HepG2 (cell line): ENCODE measurements at regions not wholly inside any gene's neighbourhood (a gene's known extent, or its start where the extent isn't known, plus 50 kb on each side); places are given as distances from the start of the nearest gene placed in this dataset.

ENCODE experiments used
- BRCA1 ChIP-seq: sonication (generic); formaldehyde crosslinking; IDR thresholded peaks from 2 replicates; pipeline ENCODE4 v1.4.0; 2020; ENCODE audit warnings: missing genetic modification reagents
- ETV6 ChIP-seq: sonication (generic); formaldehyde crosslinking; conservative IDR thresholded peaks from 2 replicates; pipeline ENCODE4 v1.4.0; 2020; ENCODE audit warnings: missing genetic modification reagents
- MZF1 ChIP-seq: sonication (generic); formaldehyde crosslinking; IDR thresholded peaks from 2 replicates; pipeline ENCODE4 v1.8.1; 2023; ENCODE audit warnings: mild to moderate bottlenecking, missing genetic modification reagents, borderline replicate concordance
- POLR2A ChIP-seq, 2 experiments: IDR thresholded peaks; 2 replicates each; pipeline ENCODE4 v1.6.1; 2011; ENCODE audit warnings: low read depth in 2 of 2, low read length in 2 of 2, mild to moderate bottlenecking in 1 of 2, moderate library complexity in 1 of 2; ENCODE audit not compliant: insufficient read depth in 1 of 2
- REXO4 ChIP-seq: sonication (generic); formaldehyde crosslinking; IDR thresholded peaks from 2 replicates; pipeline ENCODE4 v1.8.0; 2022; ENCODE audit warnings: missing genetic modification reagents, mild to moderate bottlenecking, borderline replicate concordance
- SUZ12 ChIP-seq: fragments of 150-350 bp; IDR thresholded peaks from 2 replicates; pipeline ENCODE4 v1.6.1; 2014; ENCODE audit warnings: low read depth, low read length
- TFDP1 ChIP-seq: IDR thresholded peaks from 2 replicates; pipeline ENCODE4 v1.6.1; 2016; ENCODE audit warnings: missing compliant biosample characterization, missing genetic modification reagents, borderline replicate concordance
- TF ChIP-seq, protein P1 (sequence below): IDR thresholded peaks from 2 replicates; pipeline ENCODE4 v1.6.1; 2016; ENCODE audit warnings: low read depth, control low read depth

DNA sequence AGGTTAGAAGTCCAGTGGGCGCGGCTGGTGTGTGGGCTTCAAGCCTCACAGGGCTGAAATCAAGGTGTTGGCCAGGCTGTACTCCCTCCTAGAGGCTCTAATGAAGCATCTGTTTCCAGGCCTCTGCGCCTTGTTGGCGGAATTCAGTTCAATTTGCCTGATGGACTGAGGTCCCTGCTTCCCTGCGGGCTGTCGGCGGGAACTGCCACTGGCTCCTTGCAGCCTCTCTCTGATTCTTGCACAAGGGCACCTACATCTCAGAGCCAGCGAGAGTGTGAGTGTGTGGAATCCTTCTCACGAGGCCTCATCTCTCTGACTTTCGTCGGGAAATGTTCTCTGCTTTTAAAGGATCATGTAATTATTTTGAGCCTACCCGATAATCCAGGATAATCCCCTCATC is 128.6 kb downstream of the DLEU7 start:
- TF ChIP-seq SUZ12 (no peak), BRCA1 (CRISPR knock-in tag) (no peak), MZF1 (no peak), REXO4 (CRISPR knock-in tag) (no peak), POLR2A (IDR thresholded peaks at IDR 0.05; ENCODE audit: insufficient read depth in 1 of 2, low read depth in 2 of 2, low read length in 2 of 2) (no peak), TFDP1 (no peak), ETV6 (CRISPR knock-in tag) (no peak)
- TF ChIP-seq, protein P1, sequence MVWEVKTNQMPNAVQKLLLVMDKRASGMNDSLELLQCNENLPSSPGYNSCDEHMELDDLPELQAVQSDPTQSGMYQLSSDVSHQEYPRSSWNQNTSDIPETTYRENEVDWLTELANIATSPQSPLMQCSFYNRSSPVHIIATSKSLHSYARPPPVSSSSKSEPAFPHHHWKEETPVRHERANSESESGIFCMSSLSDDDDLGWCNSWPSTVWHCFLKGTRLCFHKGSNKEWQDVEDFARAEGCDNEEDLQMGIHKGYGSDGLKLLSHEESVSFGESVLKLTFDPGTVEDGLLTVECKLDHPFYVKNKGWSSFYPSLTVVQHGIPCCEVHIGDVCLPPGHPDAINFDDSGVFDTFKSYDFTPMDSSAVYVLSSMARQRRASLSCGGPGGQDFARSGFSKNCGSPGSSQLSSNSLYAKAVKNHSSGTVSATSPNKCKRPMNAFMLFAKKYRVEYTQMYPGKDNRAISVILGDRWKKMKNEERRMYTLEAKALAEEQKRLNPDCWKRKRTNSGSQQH (CRISPR knock-in tag) = no peak
